ENCODE measurements at regions not wholly inside any gene's neighbourhood (a gene's known extent, or its start where the extent isn't known, plus 50 kb on each side); places are given as distances from the start of the nearest gene placed in this dataset.

DNA sequence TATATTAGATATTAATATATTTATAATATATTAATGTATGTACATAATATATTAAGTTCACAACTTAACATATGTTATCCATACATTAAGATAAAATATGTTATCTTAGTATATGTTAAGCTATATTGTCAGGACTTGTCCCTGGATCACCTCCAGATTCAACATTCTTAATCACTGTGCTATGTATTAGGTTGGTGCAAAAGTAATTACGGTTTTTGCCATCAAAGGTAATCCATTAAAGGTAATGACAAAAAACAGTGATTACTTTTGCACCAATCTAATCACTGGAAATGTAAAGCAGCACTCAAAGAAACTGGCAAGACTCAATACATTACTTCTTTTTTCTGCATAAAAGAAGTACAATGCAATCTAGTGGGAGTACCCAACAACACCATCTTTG is 1099.0 kb upstream of the SLC39A10 start:
- TF ChIP-seq HMGA2 (CRISPR knock-in tag; IDR thresholded peaks at IDR 0.05) = 0 out of 2 replicates have a peak, but pooled peaks have one; percentile 3
- TF ChIP-seq, protein P1, sequence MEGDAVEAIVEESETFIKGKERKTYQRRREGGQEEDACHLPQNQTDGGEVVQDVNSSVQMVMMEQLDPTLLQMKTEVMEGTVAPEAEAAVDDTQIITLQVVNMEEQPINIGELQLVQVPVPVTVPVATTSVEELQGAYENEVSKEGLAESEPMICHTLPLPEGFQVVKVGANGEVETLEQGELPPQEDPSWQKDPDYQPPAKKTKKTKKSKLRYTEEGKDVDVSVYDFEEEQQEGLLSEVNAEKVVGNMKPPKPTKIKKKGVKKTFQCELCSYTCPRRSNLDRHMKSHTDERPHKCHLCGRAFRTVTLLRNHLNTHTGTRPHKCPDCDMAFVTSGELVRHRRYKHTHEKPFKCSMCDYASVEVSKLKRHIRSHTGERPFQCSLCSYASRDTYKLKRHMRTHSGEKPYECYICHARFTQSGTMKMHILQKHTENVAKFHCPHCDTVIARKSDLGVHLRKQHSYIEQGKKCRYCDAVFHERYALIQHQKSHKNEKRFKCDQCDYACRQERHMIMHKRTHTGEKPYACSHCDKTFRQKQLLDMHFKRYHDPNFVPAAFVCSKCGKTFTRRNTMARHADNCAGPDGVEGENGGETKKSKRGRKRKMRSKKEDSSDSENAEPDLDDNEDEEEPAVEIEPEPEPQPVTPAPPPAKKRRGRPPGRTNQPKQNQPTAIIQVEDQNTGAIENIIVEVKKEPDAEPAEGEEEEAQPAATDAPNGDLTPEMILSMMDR (IDR thresholded peaks at IDR 0.05) = no peak
- Mint-ChIP-seq H3K36me3 (peaks cover 11% of the 10 kb centered on the region), H3K9me3 (peaks cover 26% of the 10 kb centered on the region), H3K27ac (no peak overlapping the region), H3K4me3 (no peak overlapping the region), H3K4me1 (no peaks in the 10 kb centered on the region), H3K27me3 (ENCODE audit: low read depth) (no peaks in the 10 kb centered on the region)
- DNase-seq (ENCODE audit: low spot score) (no peak), ATAC-seq (no peak)
- CTCF ChIA-PET = interaction anchor here (0.6 kb wide), 1 partner anchor 102 kb away, joined by 3 read pairs; no protein-coding TSS in a partner anchor
- POLR2A ChIA-PET = no interaction called here

DNA sequence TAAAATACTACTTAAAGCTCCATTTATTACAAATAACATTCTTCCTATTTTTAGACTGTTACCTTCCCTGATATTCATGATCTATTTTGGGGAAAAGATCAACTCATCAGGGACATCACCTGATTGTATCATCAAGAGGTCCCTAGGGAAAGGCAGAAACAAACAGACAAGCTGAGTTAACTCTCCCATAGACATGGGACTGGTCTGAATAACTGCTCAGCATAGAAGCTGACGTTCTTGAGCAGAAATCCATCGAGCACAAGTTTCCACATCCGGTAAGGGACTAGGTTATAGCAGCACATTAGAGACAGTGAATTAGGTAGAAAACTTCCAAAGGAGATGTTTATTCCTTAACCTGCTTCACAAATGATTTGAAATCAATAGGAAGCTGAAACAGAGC is 1100.4 kb upstream of the SLC39A10 start:
- Mint-ChIP-seq H3K27ac (no peak overlapping the region), H3K27me3 (ENCODE audit: low read depth) (no peaks in the 10 kb centered on the region), H3K4me1 (no peaks in the 10 kb centered on the region), H3K4me3 (no peak overlapping the region), H3K36me3 (peaks cover 11% of the 10 kb centered on the region), H3K9me3 (peaks cover 19% of the 10 kb centered on the region)
- TF ChIP-seq SMAD3 (CRISPR knock-in tag; IDR thresholded peaks at IDR 0.05; ENCODE audit: borderline replicate concordance) (no peak), TCF7 (CRISPR knock-in tag; IDR thresholded peaks at IDR 0.05; ENCODE audit: low read depth) (no peak), RORB (CRISPR knock-in tag; IDR thresholded peaks at IDR 0.05) (no peak), GTF2I (CRISPR knock-in tag; conservative IDR thresholded peaks at IDR 0.05) (no peak), TEAD1 (CRISPR knock-in tag; IDR thresholded peaks at IDR 0.05) (no peak), ZNF219 (CRISPR knock-in tag; IDR thresholded peaks at IDR 0.05; ENCODE audit: borderline replicate concordance) (no peak)
- TF ChIP-seq, protein P2, sequence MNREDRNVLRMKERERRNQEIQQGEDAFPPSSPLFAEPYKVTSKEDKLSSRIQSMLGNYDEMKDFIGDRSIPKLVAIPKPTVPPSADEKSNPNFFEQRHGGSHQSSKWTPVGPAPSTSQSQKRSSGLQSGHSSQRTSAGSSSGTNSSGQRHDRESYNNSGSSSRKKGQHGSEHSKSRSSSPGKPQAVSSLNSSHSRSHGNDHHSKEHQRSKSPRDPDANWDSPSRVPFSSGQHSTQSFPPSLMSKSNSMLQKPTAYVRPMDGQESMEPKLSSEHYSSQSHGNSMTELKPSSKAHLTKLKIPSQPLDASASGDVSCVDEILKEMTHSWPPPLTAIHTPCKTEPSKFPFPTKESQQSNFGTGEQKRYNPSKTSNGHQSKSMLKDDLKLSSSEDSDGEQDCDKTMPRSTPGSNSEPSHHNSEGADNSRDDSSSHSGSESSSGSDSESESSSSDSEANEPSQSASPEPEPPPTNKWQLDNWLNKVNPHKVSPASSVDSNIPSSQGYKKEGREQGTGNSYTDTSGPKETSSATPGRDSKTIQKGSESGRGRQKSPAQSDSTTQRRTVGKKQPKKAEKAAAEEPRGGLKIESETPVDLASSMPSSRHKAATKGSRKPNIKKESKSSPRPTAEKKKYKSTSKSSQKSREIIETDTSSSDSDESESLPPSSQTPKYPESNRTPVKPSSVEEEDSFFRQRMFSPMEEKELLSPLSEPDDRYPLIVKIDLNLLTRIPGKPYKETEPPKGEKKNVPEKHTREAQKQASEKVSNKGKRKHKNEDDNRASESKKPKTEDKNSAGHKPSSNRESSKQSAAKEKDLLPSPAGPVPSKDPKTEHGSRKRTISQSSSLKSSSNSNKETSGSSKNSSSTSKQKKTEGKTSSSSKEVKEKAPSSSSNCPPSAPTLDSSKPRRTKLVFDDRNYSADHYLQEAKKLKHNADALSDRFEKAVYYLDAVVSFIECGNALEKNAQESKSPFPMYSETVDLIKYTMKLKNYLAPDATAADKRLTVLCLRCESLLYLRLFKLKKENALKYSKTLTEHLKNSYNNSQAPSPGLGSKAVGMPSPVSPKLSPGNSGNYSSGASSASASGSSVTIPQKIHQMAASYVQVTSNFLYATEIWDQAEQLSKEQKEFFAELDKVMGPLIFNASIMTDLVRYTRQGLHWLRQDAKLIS (CRISPR knock-in tag; IDR thresholded peaks at IDR 0.05; ENCODE audit: borderline replicate concordance) = no peak
- TF ChIP-seq, protein P3, sequence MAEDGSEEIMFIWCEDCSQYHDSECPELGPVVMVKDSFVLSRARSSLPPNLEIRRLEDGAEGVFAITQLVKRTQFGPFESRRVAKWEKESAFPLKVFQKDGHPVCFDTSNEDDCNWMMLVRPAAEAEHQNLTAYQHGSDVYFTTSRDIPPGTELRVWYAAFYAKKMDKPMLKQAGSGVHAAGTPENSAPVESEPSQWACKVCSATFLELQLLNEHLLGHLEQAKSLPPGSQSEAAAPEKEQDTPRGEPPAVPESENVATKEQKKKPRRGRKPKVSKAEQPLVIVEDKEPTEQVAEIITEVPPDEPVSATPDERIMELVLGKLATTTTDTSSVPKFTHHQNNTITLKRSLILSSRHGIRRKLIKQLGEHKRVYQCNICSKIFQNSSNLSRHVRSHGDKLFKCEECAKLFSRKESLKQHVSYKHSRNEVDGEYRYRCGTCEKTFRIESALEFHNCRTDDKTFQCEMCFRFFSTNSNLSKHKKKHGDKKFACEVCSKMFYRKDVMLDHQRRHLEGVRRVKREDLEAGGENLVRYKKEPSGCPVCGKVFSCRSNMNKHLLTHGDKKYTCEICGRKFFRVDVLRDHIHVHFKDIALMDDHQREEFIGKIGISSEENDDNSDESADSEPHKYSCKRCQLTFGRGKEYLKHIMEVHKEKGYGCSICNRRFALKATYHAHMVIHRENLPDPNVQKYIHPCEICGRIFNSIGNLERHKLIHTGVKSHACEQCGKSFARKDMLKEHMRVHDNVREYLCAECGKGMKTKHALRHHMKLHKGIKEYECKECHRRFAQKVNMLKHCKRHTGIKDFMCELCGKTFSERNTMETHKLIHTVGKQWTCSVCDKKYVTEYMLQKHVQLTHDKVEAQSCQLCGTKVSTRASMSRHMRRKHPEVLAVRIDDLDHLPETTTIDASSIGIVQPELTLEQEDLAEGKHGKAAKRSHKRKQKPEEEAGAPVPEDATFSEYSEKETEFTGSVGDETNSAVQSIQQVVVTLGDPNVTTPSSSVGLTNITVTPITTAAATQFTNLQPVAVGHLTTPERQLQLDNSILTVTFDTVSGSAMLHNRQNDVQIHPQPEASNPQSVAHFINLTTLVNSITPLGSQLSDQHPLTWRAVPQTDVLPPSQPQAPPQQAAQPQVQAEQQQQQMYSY (CRISPR knock-in tag; IDR thresholded peaks at IDR 0.05) = no peak
- TF ChIP-seq, protein P4, sequence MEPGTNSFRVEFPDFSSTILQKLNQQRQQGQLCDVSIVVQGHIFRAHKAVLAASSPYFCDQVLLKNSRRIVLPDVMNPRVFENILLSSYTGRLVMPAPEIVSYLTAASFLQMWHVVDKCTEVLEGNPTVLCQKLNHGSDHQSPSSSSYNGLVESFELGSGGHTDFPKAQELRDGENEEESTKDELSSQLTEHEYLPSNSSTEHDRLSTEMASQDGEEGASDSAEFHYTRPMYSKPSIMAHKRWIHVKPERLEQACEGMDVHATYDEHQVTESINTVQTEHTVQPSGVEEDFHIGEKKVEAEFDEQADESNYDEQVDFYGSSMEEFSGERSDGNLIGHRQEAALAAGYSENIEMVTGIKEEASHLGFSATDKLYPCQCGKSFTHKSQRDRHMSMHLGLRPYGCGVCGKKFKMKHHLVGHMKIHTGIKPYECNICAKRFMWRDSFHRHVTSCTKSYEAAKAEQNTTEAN (CRISPR knock-in tag; IDR thresholded peaks at IDR 0.05) = no peak
- TF ChIP-seq, protein P5, sequence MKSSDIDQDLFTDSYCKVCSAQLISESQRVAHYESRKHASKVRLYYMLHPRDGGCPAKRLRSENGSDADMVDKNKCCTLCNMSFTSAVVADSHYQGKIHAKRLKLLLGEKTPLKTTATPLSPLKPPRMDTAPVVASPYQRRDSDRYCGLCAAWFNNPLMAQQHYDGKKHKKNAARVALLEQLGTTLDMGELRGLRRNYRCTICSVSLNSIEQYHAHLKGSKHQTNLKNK (CRISPR knock-in tag; IDR thresholded peaks at IDR 0.05) = no peak
- ChIA-PET POLR2A (no interaction called here), CTCF (no interaction called here)
- no peak for ATAC-seq
- DNase-seq (ENCODE audit: low spot score) = no peak

Measured in WTC11 (cell line).